VCaP (cell line): ENCODE measurements at regions not wholly inside any gene's neighbourhood (a gene's known extent, or its start where the extent isn't known, plus 50 kb on each side); places are given as distances from the start of the nearest gene placed in this dataset.

Experiments
- H3K27ac ChIP-seq: fragments of 450-650 bp; 2 replicates; pipeline ENCODE4 v1.5.1; 2017
- TF ChIP-seq, protein P1 (sequence below): fragments of 450-650 bp; conservative IDR thresholded peaks from 2 replicates; pipeline ENCODE4 v1.5.1; 2017; ENCODE audit warnings: mild to moderate bottlenecking, moderate library complexity

DNA sequence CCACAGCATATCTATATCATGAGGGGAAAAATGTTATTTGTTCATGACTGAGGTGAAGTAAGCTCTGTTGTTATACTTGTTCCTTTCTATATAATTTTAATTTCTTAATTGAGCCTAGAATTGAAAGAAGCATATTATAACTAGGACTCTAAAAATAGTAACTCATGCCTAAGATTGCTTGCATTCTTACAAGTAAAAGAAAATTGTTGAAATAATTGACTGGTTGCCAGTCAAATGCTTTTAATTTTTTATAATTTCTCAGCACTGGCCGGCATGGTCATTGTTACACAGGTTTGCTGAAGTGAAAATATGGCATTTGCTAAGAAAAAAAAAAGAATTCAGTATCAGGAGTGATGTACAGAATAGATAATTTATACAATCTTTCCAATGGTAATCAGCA is 104.8 kb downstream of the GASK1B start:
- no peak overlapping the region for H3K27ac ChIP-seq
- TF ChIP-seq, protein P1, sequence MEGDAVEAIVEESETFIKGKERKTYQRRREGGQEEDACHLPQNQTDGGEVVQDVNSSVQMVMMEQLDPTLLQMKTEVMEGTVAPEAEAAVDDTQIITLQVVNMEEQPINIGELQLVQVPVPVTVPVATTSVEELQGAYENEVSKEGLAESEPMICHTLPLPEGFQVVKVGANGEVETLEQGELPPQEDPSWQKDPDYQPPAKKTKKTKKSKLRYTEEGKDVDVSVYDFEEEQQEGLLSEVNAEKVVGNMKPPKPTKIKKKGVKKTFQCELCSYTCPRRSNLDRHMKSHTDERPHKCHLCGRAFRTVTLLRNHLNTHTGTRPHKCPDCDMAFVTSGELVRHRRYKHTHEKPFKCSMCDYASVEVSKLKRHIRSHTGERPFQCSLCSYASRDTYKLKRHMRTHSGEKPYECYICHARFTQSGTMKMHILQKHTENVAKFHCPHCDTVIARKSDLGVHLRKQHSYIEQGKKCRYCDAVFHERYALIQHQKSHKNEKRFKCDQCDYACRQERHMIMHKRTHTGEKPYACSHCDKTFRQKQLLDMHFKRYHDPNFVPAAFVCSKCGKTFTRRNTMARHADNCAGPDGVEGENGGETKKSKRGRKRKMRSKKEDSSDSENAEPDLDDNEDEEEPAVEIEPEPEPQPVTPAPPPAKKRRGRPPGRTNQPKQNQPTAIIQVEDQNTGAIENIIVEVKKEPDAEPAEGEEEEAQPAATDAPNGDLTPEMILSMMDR, result no peak

DNA sequence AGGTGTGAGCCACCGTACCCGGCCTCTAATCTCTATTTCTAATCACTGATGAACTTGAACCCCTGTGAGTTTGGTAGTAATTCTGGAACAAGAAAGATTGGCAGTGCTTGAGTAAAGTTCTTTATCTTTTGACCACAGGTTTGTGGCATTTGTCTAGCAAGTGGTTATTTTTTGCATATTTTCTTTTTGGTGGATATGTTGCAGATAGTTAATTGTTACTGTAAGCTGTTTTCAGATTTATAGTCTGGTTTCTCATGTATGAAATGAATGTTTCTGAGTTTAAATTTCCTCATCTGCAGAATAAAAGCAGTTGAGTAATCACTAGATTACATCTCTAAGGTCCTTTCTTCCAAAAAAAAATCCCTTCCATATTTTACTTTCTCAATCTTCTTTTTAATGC is 105.2 kb downstream of the GASK1B start:
- TF ChIP-seq, protein P1, result no peak
- H3K27ac ChIP-seq, result no peak overlapping the region

DNA sequence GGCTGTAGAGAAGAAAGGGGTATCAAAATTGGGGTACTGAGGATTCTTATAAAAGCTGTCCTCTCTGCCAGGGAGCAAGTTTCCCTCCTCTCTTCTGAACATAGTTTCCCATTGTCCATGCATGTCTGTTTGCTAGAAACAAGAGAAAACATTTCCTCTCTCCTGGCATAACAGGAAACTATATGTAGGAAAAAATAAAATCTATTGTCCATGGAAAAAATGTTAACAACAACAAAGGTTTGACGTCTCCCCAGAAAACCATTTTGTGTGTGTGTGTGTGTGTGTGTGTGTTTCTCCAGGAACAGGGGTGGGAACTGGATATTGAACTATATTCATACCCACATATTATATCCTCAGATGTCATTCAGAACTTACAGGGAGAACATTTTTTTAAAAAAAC is 107.2 kb downstream of the GASK1B start:
- TF ChIP-seq, protein P1, result no peak
- H3K27ac ChIP-seq, result no peak overlapping the region

DNA sequence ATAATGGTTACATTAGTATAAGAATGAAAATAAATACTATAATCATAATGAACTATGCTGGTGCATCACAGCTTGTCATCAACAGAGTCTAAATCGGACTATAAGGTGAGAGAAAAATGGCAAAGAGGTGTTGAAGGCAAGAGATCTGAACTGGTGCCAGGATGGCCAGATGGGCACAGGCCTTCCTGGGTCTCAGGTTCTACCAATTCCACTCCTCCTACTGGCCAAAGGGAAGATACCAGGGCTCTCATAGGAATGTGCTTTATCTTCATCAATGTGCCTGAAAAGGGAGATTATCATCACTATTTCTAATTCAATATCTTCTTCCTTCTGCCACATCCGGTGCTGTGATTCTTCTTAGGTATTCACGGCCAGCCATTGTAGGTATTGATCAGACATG is 107.6 kb downstream of the GASK1B start:
- no peak overlapping the region for H3K27ac ChIP-seq
- TF ChIP-seq, protein P1, result no peak; the same call in 1 of the 2 replicates

DNA sequence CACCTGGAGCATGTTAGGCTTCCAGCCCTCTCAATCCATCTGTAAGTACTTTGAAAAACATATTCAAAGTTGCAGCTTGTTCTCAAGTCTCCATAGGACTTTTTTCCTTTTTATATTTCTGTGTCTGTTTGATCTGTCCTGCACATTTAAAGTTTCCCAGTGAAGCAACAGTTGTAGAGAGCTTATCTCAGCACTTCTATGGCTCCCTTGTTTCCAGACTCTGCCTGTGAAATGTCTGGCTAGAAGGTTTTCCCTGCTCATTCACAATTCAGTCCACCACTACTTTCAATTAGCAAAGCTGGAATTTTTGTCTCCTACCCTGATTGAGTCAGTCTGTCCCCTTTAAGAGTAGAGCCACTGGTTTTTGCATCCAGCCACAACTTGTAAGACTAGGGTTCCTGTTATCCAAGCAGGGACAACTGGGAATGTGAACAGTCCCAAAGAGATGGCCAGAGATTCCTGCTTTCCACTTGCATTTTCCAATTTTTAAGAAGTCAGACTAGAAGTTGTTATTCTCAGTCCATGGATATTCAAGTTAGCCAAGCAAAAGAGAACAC is 116.1 kb downstream of the GASK1B start:
- TF ChIP-seq, protein P1, result no peak
- no peak overlapping the region for H3K27ac ChIP-seq

DNA sequence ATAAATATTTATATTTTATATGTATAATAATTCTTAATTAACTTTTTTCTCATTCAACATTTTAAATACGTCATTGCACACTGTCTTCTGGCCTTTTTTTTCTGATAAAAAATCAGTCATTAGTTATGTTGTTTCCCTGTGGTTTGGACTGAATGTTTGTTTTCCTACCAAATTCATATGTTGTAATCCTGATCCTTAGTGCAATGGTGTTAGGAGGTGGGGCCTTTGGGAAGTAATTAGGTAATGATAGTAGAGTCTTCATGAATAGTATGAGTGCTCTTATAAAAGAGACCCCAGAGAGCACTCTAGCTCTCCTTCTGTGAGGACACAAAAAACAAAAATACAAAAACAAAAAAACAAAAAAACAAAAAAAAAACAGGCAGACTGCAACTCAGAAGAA is 117.2 kb downstream of the GASK1B start:
- H3K27ac ChIP-seq, result no peak overlapping the region
- TF ChIP-seq, protein P1, result no peak

DNA sequence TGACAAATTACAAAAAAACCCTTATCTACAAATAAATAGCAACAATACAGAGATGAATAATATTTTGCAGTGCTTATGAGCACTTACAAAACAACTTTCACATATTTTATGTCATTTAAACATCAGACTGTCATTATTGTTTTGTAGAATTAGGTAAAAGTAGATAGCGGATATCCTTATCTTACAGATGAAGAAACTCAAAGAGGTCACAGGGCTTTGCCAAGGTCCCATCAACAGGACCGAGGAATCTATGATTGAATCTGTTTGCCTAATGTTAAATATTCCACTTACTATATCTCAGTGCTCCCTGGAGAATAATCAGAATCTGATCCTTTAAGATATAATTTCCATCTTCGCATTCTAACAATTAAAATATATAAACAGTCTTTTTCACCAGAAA is 119.0 kb downstream of the GASK1B start:
- TF ChIP-seq, protein P1, result no peak

More for the DNA sequence above, 119.0 kb downstream of the GASK1B start:
- no peak overlapping the region for H3K27ac ChIP-seq
